ENCODE measurements at regions not wholly inside any gene's neighbourhood (a gene's known extent, or its start where the extent isn't known, plus 50 kb on each side); places are given as distances from the start of the nearest gene placed in this dataset.

DNA sequence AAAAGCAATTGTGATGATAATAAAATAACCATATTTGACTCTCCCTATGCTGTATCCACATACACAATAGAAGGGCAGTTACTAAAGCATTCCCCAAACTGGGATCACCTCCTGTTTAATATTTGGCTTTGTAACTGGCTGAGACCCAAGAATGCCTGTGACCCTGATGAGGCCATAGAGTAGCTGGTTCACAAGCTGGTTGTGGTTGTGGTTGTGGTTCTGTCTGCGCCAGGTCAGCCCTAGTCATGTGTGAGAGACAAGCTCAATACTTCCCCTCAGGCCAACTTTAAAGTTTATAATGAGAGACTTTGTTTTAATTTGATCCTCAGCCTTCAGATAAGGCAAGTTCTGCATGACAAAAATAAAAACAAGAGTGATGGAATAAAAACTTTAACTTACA lies 209.9 kb downstream of the PARM1 start:
- TF ChIP-seq, protein P1, sequence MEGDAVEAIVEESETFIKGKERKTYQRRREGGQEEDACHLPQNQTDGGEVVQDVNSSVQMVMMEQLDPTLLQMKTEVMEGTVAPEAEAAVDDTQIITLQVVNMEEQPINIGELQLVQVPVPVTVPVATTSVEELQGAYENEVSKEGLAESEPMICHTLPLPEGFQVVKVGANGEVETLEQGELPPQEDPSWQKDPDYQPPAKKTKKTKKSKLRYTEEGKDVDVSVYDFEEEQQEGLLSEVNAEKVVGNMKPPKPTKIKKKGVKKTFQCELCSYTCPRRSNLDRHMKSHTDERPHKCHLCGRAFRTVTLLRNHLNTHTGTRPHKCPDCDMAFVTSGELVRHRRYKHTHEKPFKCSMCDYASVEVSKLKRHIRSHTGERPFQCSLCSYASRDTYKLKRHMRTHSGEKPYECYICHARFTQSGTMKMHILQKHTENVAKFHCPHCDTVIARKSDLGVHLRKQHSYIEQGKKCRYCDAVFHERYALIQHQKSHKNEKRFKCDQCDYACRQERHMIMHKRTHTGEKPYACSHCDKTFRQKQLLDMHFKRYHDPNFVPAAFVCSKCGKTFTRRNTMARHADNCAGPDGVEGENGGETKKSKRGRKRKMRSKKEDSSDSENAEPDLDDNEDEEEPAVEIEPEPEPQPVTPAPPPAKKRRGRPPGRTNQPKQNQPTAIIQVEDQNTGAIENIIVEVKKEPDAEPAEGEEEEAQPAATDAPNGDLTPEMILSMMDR (optimal IDR thresholded peaks at IDR 0.05 in 1 of 3, IDR thresholded peaks at IDR 0.05 in 1 of 3, conservative IDR thresholded peaks at IDR 0.05 in 1 of 3; ENCODE audit: extremely low read depth in 1 of 3, insufficient read depth in 2 of 3, low read length in 3 of 3), result no peak
- TF ChIP-seq EZH2 (IDR thresholded peaks at IDR 0.05; ENCODE audit: low read length), result no peak

Data from keratinocyte (primary cell).